ENCODE measurements at regions not wholly inside any gene's neighbourhood (a gene's known extent, or its start where the extent isn't known, plus 50 kb on each side); places are given as distances from the start of the nearest gene placed in this dataset.

DNA sequence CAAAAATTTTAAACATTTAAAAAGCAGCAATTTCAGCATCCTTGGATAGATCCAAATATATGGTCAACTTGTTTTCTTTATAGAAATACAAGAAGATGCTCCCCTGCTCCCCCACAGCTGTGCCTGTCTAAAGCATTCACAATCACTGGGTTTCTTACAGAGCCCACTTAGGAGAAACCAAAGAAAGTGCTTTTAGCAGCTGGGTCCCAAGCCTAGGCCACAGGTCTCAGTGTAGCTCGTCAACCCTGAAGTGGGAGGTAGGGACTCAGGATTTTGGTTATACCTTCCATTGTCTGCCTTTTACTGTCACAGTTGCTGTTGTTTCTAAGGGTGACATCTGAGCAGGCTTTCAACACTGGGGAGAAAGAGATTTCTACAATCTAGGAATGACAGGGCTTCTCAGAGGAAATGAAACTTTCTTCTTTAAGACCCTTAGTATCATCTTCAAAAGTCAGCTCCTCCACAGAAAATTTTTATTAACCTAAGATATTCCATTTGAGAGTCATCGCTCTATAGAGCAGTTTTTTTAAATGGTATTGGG, 199.3 kb upstream of the CMC1 start:
- no peaks in the 10 kb centered on the region for H3K36me3 ChIP-seq
- intact Hi-C loops (cut with DNase I) = no loop called here
- no peaks in the 10 kb centered on the region for H3K4me1 ChIP-seq
- H3K4me3 ChIP-seq = no peak overlapping the region
- no peak overlapping the region for H3K27ac ChIP-seq
- no peaks in the 10 kb centered on the region for H3K9me3 ChIP-seq
- H3K27me3 ChIP-seq = no peaks in the 10 kb centered on the region
- ATAC-seq (no peak), DNase-seq (no peak)
- TF ChIP-seq, protein P1, sequence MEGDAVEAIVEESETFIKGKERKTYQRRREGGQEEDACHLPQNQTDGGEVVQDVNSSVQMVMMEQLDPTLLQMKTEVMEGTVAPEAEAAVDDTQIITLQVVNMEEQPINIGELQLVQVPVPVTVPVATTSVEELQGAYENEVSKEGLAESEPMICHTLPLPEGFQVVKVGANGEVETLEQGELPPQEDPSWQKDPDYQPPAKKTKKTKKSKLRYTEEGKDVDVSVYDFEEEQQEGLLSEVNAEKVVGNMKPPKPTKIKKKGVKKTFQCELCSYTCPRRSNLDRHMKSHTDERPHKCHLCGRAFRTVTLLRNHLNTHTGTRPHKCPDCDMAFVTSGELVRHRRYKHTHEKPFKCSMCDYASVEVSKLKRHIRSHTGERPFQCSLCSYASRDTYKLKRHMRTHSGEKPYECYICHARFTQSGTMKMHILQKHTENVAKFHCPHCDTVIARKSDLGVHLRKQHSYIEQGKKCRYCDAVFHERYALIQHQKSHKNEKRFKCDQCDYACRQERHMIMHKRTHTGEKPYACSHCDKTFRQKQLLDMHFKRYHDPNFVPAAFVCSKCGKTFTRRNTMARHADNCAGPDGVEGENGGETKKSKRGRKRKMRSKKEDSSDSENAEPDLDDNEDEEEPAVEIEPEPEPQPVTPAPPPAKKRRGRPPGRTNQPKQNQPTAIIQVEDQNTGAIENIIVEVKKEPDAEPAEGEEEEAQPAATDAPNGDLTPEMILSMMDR (IDR thresholded peaks at IDR 0.05) = no peak

DNA sequence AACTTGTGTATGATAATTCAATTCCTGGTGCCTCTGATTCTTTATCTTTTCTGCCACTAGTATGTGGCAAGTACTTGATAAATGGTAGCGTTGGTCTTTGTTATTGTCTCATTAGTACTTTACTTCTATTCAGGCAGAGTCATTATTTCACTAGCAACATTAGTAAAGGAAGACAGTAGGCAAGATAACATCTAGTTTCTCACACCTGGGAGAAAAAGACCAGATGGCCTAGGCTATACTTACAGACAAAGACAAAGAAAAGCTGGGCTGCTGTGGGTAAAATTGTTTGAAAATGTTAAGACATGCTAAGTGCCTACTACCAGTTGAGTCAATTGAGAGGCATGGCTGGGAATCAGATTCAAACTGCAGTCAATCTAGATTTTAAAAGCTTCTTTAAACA, 198.7 kb upstream of the CMC1 start:
- H3K4me1 ChIP-seq = no peaks in the 10 kb centered on the region
- H3K9me3 ChIP-seq = no peaks in the 10 kb centered on the region
- intact Hi-C loops (cut with DNase I) = no loop called here
- no peaks in the 10 kb centered on the region for H3K27me3 ChIP-seq
- no peak for DNase-seq
- no peaks in the 10 kb centered on the region for H3K36me3 ChIP-seq
- H3K4me3 ChIP-seq = no peak overlapping the region
- ATAC-seq = no peak
- H3K27ac ChIP-seq = no peak overlapping the region
- TF ChIP-seq, protein P1 (IDR thresholded peaks at IDR 0.05) = no peak

DNA sequence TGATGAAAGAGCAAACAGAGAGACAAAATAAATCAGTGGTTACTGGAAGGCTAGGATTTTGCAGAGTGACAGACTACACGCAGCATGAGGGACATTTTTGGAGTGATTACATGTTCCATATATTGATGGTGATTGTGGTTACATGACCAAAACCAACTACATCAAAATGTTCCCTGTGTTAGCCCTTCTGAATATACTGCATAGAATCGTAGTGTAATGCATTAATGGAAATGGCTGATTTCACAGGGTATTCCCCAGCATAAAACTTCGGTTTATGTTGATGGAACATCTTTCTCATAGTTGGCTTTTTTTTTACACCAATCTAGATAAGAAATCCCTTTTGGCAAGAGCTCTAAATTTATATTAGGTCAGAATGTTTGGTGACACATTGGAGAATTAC, 191.3 kb upstream of the CMC1 start:
- Histone ChIP-seq H3K36me3 (no peaks in the 10 kb centered on the region), H3K9me3 (no peaks in the 10 kb centered on the region), H3K4me3 (no peak overlapping the region), H3K27me3 (no peaks in the 10 kb centered on the region), H3K27ac (no peak overlapping the region), H3K4me1 (no peaks in the 10 kb centered on the region)
- no peak for DNase-seq
- intact Hi-C loops (cut with DNase I) = no loop called here
- no peak for ATAC-seq
- TF ChIP-seq, protein P1 (IDR thresholded peaks at IDR 0.05) = no peak

DNA sequence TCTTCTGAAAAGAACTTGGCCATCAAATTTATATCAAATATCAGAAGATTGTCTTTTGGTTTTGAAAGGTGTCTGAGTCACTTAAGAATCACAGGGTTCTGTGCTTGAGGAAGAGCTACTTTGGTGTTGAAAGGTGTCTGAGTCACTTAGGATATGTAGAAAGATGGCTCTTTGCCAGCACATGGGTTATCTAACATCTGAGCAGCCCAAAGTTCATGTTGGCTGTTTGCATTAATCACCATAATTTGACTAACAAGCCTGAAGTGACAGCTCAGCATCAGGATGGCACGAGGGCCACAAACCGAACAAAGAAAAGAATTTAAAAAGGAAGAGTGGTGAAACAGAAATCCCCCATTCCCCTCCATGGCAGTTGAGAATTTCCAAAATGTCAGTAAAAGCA, 190.5 kb upstream of the CMC1 start:
- no peaks in the 10 kb centered on the region for H3K9me3 ChIP-seq
- H3K4me1 ChIP-seq = no peaks in the 10 kb centered on the region
- ATAC-seq = no peak
- TF ChIP-seq, protein P1 (IDR thresholded peaks at IDR 0.05) = no peak
- H3K27me3 ChIP-seq = no peaks in the 10 kb centered on the region
- no peaks in the 10 kb centered on the region for H3K36me3 ChIP-seq
- no peak overlapping the region for H3K27ac ChIP-seq
- no peak overlapping the region for H3K4me3 ChIP-seq
- no peak for DNase-seq
- intact Hi-C loops (cut with DNase I) = no loop called here

DNA sequence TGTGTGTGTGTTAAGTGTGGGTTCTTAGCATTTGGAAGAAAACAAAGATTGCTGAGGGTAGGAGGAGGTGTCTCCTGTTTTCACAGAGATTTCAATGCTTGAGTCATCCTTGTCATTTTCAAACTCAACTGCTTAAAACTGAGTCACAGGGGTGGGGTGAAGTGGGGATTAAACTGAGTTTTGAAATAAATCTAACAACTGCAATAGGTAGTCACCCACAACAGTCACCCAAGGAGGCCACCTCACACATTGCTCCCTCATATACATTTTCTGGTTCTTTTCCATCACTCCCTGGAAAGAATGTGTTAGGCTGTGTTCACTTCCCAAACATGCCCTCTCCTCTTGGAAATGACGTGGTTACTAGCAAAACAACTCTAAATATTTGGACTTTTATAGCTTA, 187.7 kb upstream of the CMC1 start:
- TF ChIP-seq, protein P1 (IDR thresholded peaks at IDR 0.05) = no peak
- Histone ChIP-seq H3K27me3 (no peaks in the 10 kb centered on the region), H3K27ac (no peak overlapping the region), H3K4me1 (no peaks in the 10 kb centered on the region), H3K36me3 (no peaks in the 10 kb centered on the region), H3K4me3 (no peak overlapping the region), H3K9me3 (no peaks in the 10 kb centered on the region)
- DNase-seq (no peak), ATAC-seq (no peak)
- intact Hi-C loops (cut with DNase I) = no loop called here

DNA sequence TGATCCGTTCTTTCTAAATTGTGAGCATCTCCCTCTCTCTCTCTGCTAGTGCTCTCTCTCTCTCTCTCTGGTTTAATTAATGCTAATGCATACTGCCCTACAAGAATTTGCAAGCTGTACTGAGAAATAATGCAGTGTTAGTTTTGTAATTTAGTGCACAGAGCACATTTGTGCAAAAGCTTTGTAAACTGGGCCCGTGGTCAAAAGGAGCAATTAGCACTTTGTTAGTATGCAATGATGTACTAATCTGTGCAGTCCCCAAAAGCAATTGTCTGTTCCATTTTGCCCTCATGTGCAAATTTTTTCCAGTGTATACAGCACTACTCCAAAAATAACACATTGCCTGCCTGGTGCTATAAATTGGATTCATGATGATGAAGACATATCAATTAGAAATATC, 184.6 kb upstream of the CMC1 start:
- TF ChIP-seq, protein P1 (IDR thresholded peaks at IDR 0.05) = no peak

More for the DNA sequence above, 184.6 kb upstream of the CMC1 start:
- DNase-seq (no peak), ATAC-seq (no peak)
- H3K27me3 ChIP-seq = no peaks in the 10 kb centered on the region
- no peaks in the 10 kb centered on the region for H3K36me3 ChIP-seq
- no peaks in the 10 kb centered on the region for H3K9me3 ChIP-seq
- H3K4me1 ChIP-seq = no peaks in the 10 kb centered on the region
- no peak overlapping the region for H3K27ac ChIP-seq
- H3K4me3 ChIP-seq = no peak overlapping the region
- intact Hi-C loops (cut with DNase I) = no loop called here
